IPS-15b (cell line): ENCODE measurements at regions not wholly inside any gene's neighbourhood (a gene's known extent, or its start where the extent isn't known, plus 50 kb on each side); places are given as distances from the start of the nearest gene placed in this dataset.
"Not testable (repeated sequence)": the region's sequence is repeated elsewhere in the genome, so short reads cannot be mapped to it uniquely, and the experiment has no call there.

Experiments
- H3K27me3 ChIP-seq: one replicate; pipeline ENCODE4 v1.6.1; 2013; ENCODE audit warnings: low read length; ENCODE audit not compliant: control insufficient read depth, insufficient read depth
- H3K36me3 ChIP-seq: one replicate; pipeline ENCODE4 v1.6.1; 2013; ENCODE audit warnings: low read length; ENCODE audit not compliant: control insufficient read depth, insufficient read depth
- H3K4me1 ChIP-seq: one replicate; pipeline ENCODE4 v1.6.1; 2013; ENCODE audit warnings: mild to moderate bottlenecking, low read length; ENCODE audit not compliant: control insufficient read depth, insufficient read depth
- H3K4me3 ChIP-seq: one replicate; pipeline ENCODE4 v1.5.1; 2013; ENCODE audit warnings: low read depth, low read length
- H3K9ac ChIP-seq: one replicate; pipeline ENCODE4 v1.6.1; 2013; ENCODE audit warnings: low read depth, mild to moderate bottlenecking, low read length
- H3K9me3 ChIP-seq: one replicate; pipeline ENCODE4 v1.6.1; 2013; ENCODE audit warnings: mild to moderate bottlenecking, low read length; ENCODE audit not compliant: control insufficient read depth, insufficient read depth

DNA sequence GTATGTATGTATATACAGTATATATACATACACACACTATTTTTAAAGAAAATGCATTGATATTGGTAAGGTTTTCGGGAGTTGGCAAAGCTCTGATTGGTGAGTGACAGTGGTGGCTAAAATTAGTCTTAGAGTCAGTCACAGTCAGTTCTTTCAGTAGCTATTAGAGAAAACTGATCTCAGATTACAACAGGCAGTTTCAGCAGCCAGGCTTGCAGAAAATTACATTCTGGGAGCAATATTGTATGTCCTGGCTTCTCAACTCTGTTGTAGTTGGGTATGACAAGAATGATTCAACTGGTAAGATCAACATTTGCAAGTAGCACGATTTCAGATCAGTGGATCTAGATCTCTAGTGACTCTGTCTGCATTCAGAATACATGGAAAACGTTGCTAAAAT is 897.9 kb upstream of the AUTS2 start:
- Histone ChIP-seq H3K4me3 (no peak overlapping the region), H3K9ac (no peak overlapping the region), H3K4me1 (no peaks in the 10 kb centered on the region)

GRCh38 chr7:68706291-68706690 is 892.0 kb upstream of the AUTS2 start:
- H3K9ac ChIP-seq, result no peak overlapping the region
- H3K36me3 ChIP-seq, result no peaks in the 10 kb centered on the region
- no peaks in the 10 kb centered on the region for H3K9me3 ChIP-seq
- H3K27me3 ChIP-seq, result no peaks in the 10 kb centered on the region
- H3K4me3 ChIP-seq, result no peak overlapping the region
- H3K4me1 ChIP-seq, result no peaks in the 10 kb centered on the region

More for the DNA sequence above, 897.9 kb upstream of the AUTS2 start:
- Histone ChIP-seq H3K36me3 (peaks cover 3% of the 10 kb centered on the region), H3K27me3 (no peaks in the 10 kb centered on the region), H3K9me3 (no peaks in the 10 kb centered on the region)

DNA sequence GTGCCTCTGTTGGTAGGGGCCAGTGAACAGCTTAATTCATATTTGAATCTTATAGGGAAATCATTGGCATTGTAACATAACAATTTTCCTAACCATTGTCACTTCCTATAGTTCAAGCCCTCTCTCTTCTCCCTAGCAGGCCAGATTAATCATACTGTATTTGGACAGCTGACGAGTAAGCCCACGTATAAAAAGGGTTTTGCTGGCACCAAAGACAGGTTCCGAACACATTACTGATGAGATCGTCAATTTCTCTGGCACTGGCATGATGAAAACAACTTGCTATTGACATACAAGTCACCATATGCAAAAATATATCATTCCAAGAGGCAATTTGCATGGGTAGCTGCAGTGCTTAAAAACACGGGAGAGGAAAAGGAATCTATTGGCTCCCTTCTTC is 891.1 kb upstream of the AUTS2 start:
- no peaks in the 10 kb centered on the region for H3K36me3 ChIP-seq
- no peak overlapping the region for H3K9ac ChIP-seq
- H3K9me3 ChIP-seq, result no peaks in the 10 kb centered on the region
- no peaks in the 10 kb centered on the region for H3K27me3 ChIP-seq
- H3K4me3 ChIP-seq, result no peak overlapping the region
- H3K4me1 ChIP-seq, result no peaks in the 10 kb centered on the region

DNA sequence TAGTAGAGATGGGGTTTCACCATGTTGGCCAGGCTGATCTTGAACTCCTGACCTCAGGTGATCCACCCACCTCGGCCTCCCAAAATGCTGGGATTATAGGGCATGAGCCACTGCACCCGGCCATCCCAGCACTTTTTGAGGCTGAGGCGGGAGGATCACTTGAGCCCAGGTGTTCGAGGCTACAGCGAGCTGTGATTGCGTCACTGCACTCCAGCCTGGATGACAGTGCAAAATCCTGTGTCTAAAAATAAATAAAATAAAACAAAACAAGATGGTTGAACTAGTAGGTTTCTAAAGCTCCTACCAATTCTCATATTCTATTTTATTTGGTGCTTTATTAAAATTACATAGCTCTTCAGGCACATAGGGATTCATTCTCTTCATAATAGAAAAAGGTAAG is 890.3 kb upstream of the AUTS2 start:
- Histone ChIP-seq H3K4me1 (no peaks in the 10 kb centered on the region), H3K27me3 (no peaks in the 10 kb centered on the region), H3K36me3 (no peaks in the 10 kb centered on the region), H3K9ac (no peak overlapping the region), H3K9me3 (no peaks in the 10 kb centered on the region), H3K4me3 (no peak overlapping the region)

GRCh38 chr7:68712956-68713495 is 885.2 kb upstream of the AUTS2 start:
- Histone ChIP-seq H3K27me3 (no peaks in the 10 kb centered on the region), H3K4me3 (no peak overlapping the region), H3K9me3 (no peaks in the 10 kb centered on the region), H3K4me1 (no peaks in the 10 kb centered on the region), H3K36me3 (no peaks in the 10 kb centered on the region), H3K9ac (no peak overlapping the region)

DNA sequence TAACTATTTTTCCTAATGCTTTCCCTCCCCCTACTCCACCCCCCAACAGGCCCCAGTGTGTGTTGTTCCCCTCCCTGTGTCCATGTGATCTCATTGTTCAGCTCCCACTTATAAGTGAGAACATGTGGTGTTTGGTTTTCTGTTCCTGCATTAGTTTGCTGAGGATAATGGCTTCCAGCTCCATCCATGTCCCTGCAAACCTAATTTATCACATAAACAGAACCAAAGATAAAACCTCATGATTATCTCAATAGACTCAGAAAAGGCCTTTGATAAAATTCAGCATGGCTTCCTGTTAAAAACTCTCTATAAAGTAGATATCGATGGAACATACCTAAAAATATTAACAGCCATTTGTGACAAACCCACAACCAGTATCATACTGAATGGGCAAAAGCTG is 884.1 kb upstream of the AUTS2 start:
- H3K36me3 ChIP-seq, H3K27me3 ChIP-seq, H3K4me3 ChIP-seq, H3K9me3 ChIP-seq, H3K9ac ChIP-seq, H3K4me1 ChIP-seq: not testable (repeated sequence)

GRCh38 chr7:68715907-68716306 is 882.4 kb upstream of the AUTS2 start:
- H3K9me3 ChIP-seq, result no peaks in the 10 kb centered on the region
- no peak overlapping the region for H3K4me3 ChIP-seq
- H3K36me3 ChIP-seq, result no peaks in the 10 kb centered on the region
- H3K27me3 ChIP-seq, result no peaks in the 10 kb centered on the region
- H3K4me1 ChIP-seq, result no peaks in the 10 kb centered on the region
- H3K9ac ChIP-seq, result no peak overlapping the region

DNA sequence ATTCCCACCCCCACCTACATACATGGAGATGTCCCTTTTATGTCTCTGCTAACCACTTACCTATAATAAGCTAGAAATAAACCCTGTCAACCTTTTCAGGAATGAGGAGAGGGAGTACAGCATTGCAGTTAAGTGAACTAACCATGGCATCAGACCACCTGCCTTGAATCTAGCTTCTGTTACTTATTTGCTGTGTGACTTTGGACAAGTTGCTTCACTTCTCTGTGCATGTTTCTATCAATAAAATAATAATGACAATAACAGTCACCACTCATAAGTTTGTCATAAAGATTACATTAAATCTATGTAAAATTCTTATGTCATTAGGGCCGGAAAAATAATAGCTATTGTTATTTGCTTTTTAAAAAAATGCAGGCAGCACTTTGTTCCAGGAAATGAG is 881.1 kb upstream of the AUTS2 start:
- no peak overlapping the region for H3K9ac ChIP-seq
- no peaks in the 10 kb centered on the region for H3K36me3 ChIP-seq
- no peaks in the 10 kb centered on the region for H3K4me1 ChIP-seq
- no peaks in the 10 kb centered on the region for H3K9me3 ChIP-seq
- H3K27me3 ChIP-seq, result no peaks in the 10 kb centered on the region
- no peak overlapping the region for H3K4me3 ChIP-seq

DNA sequence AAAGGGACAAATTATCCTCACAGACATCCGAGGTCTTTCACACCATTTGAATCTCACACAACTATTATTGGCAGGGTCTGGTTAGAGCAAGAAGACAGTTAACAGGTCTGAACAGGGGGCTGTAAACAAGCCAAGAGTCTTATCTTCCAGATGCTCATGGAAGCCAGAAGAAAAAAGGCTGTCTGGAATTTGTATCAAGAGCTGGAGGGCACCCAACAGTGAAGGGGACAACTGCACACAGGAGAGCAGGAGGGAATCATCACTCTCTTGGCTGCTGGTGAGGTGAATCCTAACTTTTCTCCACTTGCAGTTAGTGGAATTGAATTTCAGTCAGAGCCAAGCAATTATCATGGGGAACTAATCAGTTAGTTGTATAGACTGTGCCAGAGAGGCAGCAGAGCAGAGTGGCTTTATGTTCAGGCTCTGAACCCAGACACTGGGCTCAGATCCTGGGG is 880.2 kb upstream of the AUTS2 start:
- H3K36me3 ChIP-seq, result no peaks in the 10 kb centered on the region
- H3K4me3 ChIP-seq, result no peak overlapping the region
- H3K9me3 ChIP-seq, result no peaks in the 10 kb centered on the region
- no peaks in the 10 kb centered on the region for H3K27me3 ChIP-seq
- no peak overlapping the region for H3K9ac ChIP-seq
- H3K4me1 ChIP-seq, result no peaks in the 10 kb centered on the region

- no peaks in the 10 kb centered on the region for H3K36me3 ChIP-seq
Observed at GRCh38 chr7:68720697-68721096, 877.6 kb upstream of the AUTS2 start.

DNA sequence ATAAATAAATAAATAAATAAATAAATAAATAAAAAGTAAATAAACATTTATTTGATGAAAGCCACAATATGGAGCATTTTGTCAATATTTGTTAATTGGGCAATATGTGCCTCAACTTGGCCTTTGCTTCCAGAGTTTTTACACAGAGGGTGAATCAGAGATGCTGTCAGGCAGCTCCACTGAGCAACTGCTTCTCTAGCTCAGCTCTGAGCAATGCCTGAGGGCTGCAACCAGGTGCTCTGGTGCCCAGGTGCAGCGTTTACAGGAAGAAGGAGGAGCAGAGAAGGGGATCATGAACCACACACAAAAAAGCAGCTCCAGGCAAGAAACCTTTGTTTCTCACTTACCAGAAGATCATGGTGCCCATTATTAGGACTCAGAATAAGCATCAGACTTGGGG is 876.2 kb upstream of the AUTS2 start:
- Histone ChIP-seq H3K9me3 (no peaks in the 10 kb centered on the region), H3K36me3 (no peaks in the 10 kb centered on the region), H3K9ac (no peak overlapping the region), H3K4me1 (no peaks in the 10 kb centered on the region), H3K27me3 (no peaks in the 10 kb centered on the region), H3K4me3 (no peak overlapping the region)

More at GRCh38 chr7:68720697-68721096, 877.6 kb upstream of the AUTS2 start:
- H3K4me3 ChIP-seq, result no peak overlapping the region
- no peak overlapping the region for H3K9ac ChIP-seq
- H3K27me3 ChIP-seq, result no peaks in the 10 kb centered on the region
- no peaks in the 10 kb centered on the region for H3K9me3 ChIP-seq
- no peaks in the 10 kb centered on the region for H3K4me1 ChIP-seq

DNA sequence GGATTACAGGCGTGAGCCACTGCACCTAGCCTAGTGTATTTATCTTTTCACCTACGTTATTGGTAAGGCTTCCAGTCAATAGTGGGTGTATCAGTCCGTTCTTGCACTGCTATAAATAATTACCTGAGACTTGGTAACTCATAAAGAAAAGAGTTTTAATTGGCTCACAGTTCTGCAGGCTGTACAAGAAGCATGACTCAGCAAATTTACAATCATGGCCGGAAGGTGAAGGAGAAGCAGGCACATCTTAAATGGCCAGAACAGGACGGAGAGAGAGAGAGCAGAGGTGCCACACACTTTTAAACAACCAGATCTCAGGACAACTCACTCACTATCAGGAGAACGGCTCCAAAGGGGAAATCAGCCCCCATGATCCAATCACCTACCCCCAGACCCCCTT is 873.3 kb upstream of the AUTS2 start:
- H3K36me3 ChIP-seq, result no peaks in the 10 kb centered on the region
- no peaks in the 10 kb centered on the region for H3K9me3 ChIP-seq
- no peaks in the 10 kb centered on the region for H3K4me1 ChIP-seq
- no peak overlapping the region for H3K4me3 ChIP-seq
- H3K27me3 ChIP-seq, result no peaks in the 10 kb centered on the region
- H3K9ac ChIP-seq, result no peak overlapping the region
